ENCODE measurements at regions not wholly inside any gene's neighbourhood (a gene's known extent, or its start where the extent isn't known, plus 50 kb on each side); places are given as distances from the start of the nearest gene placed in this dataset.

- TF ChIP-seq EZH2 (IDR thresholded peaks at IDR 0.05; ENCODE audit: borderline replicate concordance, low read depth, low read length, severe bottlenecking) (no peak), CTCF (IDR thresholded peaks at IDR 0.05; ENCODE audit: borderline replicate concordance, extremely low read depth, low read length, poor library complexity, severe bottlenecking) (no peak)
These were observed 238.7 kb upstream of the SALL3 start for GRCh38 chr18:78740876-78741275.

Measured in DND-41 (cell line).